GM23338 (cell line): ENCODE measurements at regions not wholly inside any gene's neighbourhood (a gene's known extent, or its start where the extent isn't known, plus 50 kb on each side); places are given as distances from the start of the nearest gene placed in this dataset. TPM values are rescaled to one million over a fixed set of nuclear protein-coding genes. Genes with fewer than 3 reads are reported as not detected.

Source experiments
- ATAC-seq: fragments of 200-7000 bp; cut with Tn5 transposase; 3 replicates; pipeline ENCODE4 v1.9.1; 2020
- DNase-seq: peaks from one replicate; pipeline ENCODE4 v3.0.0-alpha.2; 2015; ENCODE audit warnings: low spot score
- H2AFZ ChIP-seq: fragments of 200-600 bp; sonication (generic); 2 replicates; pipeline ENCODE4 v1.8.0; 2016; ENCODE audit warnings: antibody characterized with exemption, mild to moderate bottlenecking, moderate library complexity
- H3F3A ChIP-seq: fragments of 200-600 bp; sonication (generic); replicated peaks from 2 replicates; pipeline ENCODE4 v1.8.0; 2017; ENCODE audit warnings: antibody characterized with exemption, mixed run types, low read depth
- H3K27ac ChIP-seq: fragments of 200-600 bp; sonication (generic); 2 replicates; pipeline ENCODE4 v1.6.1; 2016; ENCODE audit warnings: low read depth
- H3K27me3 ChIP-seq: fragments of 200-600 bp; sonication (generic); 2 replicates; pipeline ENCODE4 v1.8.0; 2016; ENCODE audit warnings: mild to moderate bottlenecking, mixed run types, moderate library complexity; ENCODE audit not compliant: insufficient read depth
- H3K36me3 ChIP-seq: fragments of 200-600 bp; sonication (generic); 2 replicates; pipeline ENCODE4 v1.8.0; 2016; ENCODE audit warnings: mild to moderate bottlenecking; ENCODE audit not compliant: insufficient read depth
- H3K4me1 ChIP-seq: fragments of 200-600 bp; sonication (generic); 2 replicates; pipeline ENCODE4 v1.8.0; 2016; ENCODE audit warnings: mild to moderate bottlenecking, moderate library complexity; ENCODE audit not compliant: insufficient read depth
- H3K4me2 ChIP-seq: fragments of 200-600 bp; sonication (generic); 2 replicates; pipeline ENCODE4 v1.7.1; 2017; ENCODE audit warnings: mixed run types
- H3K4me3 ChIP-seq: fragments of 200-600 bp; sonication (generic); 2 replicates; pipeline ENCODE4 v1.6.1; 2016; ENCODE audit warnings: mixed run types
- H3K79me2 ChIP-seq: fragments of 200-600 bp; sonication (generic); replicated peaks from 2 replicates; pipeline ENCODE4 v1.8.0; 2017; ENCODE audit warnings: mild to moderate bottlenecking; ENCODE audit not compliant: insufficient read depth
- H3K9me2 ChIP-seq: fragments of 200-600 bp; sonication (generic); 2 replicates; pipeline ENCODE4 v1.8.0; 2017; ENCODE audit not compliant: insufficient read depth
- H4K20me1 ChIP-seq: fragments of 200-600 bp; sonication (generic); replicated peaks from 2 replicates; pipeline ENCODE4 v1.8.0; 2017; ENCODE audit warnings: mild to moderate bottlenecking; ENCODE audit not compliant: insufficient read depth
- H3K27ac Mint-ChIP-seq: 2 replicates; pipeline ENCODE4 v1.8.0; 2020; ENCODE audit warnings: inconsistent platforms, mild to moderate bottlenecking, moderate library complexity, mixed read lengths
- H3K27me3 Mint-ChIP-seq: 3 replicates; pipeline ENCODE4 v1.8.0; 2022; ENCODE audit warnings: low read depth, mild to moderate bottlenecking, moderate library complexity, mixed read lengths, inconsistent platforms; ENCODE audit not compliant: insufficient read depth, poor library complexity
- H3K36me3 Mint-ChIP-seq: 3 replicates; pipeline ENCODE4 v1.8.0; 2021; ENCODE audit warnings: low read depth, mild to moderate bottlenecking, inconsistent platforms, moderate library complexity, mixed read lengths
- H3K4me1 Mint-ChIP-seq: 3 replicates; pipeline ENCODE4 v1.8.0; 2020; ENCODE audit warnings: mild to moderate bottlenecking, inconsistent platforms, mixed read lengths
- H3K4me3 Mint-ChIP-seq: 3 replicates; pipeline ENCODE4 v1.8.0; 2021; ENCODE audit warnings: moderate library complexity, mild to moderate bottlenecking, inconsistent platforms, mixed read lengths
- H3K9me3 Mint-ChIP-seq: 3 replicates; pipeline ENCODE4 v1.8.0; 2020; ENCODE audit warnings: moderate library complexity, mild to moderate bottlenecking, inconsistent platforms, mixed read lengths
- CREB1 ChIP-seq: fragments of 250-450 bp; sonication (Bioruptor Pico); IDR thresholded peaks from 2 replicates; pipeline ENCODE4 v1.5.0; 2020; ENCODE audit warnings: low read depth, mild to moderate bottlenecking, moderate library complexity
- CTCF ChIP-seq, 2 experiments: fragments of 200-600 bp in 1 of 2; sonication (generic) in 1 of 2; conservative IDR thresholded peaks; 2 replicates each; pipeline versions ENCODE4 v1.5.1 to v1.6.1; 2016 to 2017; ENCODE audit warnings: antibody characterized with exemption in 2 of 2, low read depth in 2 of 2, mild to moderate bottlenecking in 2 of 2, moderate library complexity in 1 of 2
- EZH2 ChIP-seq: fragments of 200-600 bp; sonication (generic); IDR thresholded peaks from one replicate; pipeline ENCODE4 v1.8.0; 2017; ENCODE audit warnings: antibody characterized with exemption, mild to moderate bottlenecking, low read depth; ENCODE audit not compliant: unreplicated experiment
- POLR2AphosphoS5 ChIP-seq: IDR thresholded peaks from 2 replicates; pipeline ENCODE4 v1.6.1; 2016; ENCODE audit warnings: antibody characterized with exemption, low read depth
- STAT1 ChIP-seq: IDR thresholded peaks from one replicate; pipeline ENCODE4 v1.6.1; 2016; ENCODE audit warnings: antibody characterized with exemption; ENCODE audit not compliant: unreplicated experiment
- small RNA-seq: library from RNA; depleted of rRNA; stranded (forward); fragments of <200 nt; gene quantifications from one replicate; pipeline ENCODE3, GENCODE V24; 2014; ENCODE audit warnings: low replicate concordance

DNA sequence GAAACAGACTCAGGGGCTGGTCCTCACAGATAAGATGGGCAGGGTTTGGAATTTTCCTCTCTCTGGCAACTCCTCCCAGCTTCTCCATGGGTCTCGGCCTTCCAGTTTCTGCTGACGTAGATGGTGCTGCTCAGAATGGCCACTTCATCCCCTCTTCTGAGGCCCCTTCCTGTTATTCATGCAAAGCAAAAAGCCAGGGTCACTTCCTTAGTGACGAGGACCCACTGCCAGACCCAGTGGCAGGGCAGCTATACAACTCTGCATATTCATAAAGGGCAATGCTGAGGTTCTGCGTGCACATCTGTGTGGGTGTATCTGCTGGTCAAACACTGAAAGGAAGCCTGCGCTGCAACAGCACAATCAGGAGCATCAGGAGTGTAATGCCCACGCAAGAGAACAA is 108.8 kb downstream of the WSCD1 start:
- Mint-ChIP-seq H3K4me3 (no peak overlapping the region), H3K4me1 (no peaks in the 10 kb centered on the region; the same call in 2 of the 3 replicates), H3K27ac (no peak overlapping the region), H3K36me3 (no peaks in the 10 kb centered on the region), H3K9me3 (no peaks in the 10 kb centered on the region; the same call in 2 of the 3 replicates), H3K27me3 (peaks cover 2% of the 10 kb centered on the region)
- TF ChIP-seq POLR2AphosphoS5 (no peak), CREB1 (CRISPR knock-in tag) (no peak), STAT1 (no peak)
- no peak overlapping the region for H3K4me3 ChIP-seq
- peak overlapping the region; percentile 52; the same call in 1 of the 2 replicates for H2AFZ ChIP-seq
- no peaks in the 10 kb centered on the region for H3K79me2 ChIP-seq
- H3K27ac ChIP-seq = no peak overlapping the region
- no peaks in the 10 kb centered on the region for H3K27me3 ChIP-seq
- H3K4me2 ChIP-seq = no peak overlapping the region
- no peaks in the 10 kb centered on the region for H4K20me1 ChIP-seq
- H3K4me1 ChIP-seq = no peaks in the 10 kb centered on the region
- no peak for DNase-seq
- H3K36me3 ChIP-seq = no peaks in the 10 kb centered on the region; the same call in 1 of the 2 replicates
- ATAC-seq = no peak
- H3K9me2 ChIP-seq = peaks cover 3% of the 10 kb centered on the region; the same call in 1 of the 2 replicates
- no peaks in the 10 kb centered on the region for H3F3A ChIP-seq

DNA sequence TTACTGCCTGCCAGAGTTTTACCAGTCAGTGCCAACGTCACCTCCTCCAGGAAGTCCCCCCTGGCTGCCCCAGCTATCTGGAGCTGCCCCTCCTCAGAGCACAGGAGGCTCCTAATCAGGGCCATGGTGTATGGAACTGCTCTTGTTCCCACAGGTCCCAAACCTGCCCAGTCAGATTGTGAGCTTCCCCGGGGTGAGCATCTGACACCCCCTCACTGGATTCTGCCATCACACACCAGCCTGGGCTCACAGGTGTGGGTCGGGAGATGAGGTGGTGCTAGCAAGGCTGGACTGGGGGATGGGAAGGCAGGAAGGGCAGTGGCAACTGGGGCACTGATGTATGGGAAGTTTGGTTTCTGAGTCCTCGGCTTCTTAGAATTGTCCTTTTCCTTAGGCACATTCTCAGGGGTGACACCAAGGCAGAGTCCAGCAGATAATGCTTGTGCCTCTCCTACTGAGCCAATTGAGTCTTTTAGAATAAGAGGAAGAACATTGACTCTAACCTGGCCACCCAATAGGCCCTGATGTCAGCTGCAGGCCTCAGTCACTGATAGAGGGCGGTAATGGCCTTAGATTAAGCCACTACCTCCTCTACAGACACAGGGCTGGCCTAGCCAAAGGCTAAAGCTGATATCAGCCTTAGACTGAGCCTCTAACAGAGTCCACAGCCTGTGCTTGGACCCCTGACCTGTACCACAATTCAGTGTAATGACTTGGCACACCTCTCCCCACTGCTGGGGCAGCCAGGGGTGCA is 107.9 kb downstream of the WSCD1 start:
- Mint-ChIP-seq H3K36me3 (no peaks in the 10 kb centered on the region), H3K27ac (no peak overlapping the region), H3K27me3 (no peaks in the 10 kb centered on the region), H3K9me3 (no peaks in the 10 kb centered on the region; the same call in 2 of the 3 replicates), H3K4me3 (no peak overlapping the region), H3K4me1 (peaks cover 4% of the 10 kb centered on the region)
- Histone ChIP-seq H3K79me2 (no peaks in the 10 kb centered on the region), H3K4me3 (no peak overlapping the region), H3K27me3 (no peaks in the 10 kb centered on the region), H2AFZ (peak overlapping the region; percentile 52; the same call in 1 of the 2 replicates), H3K36me3 (no peaks in the 10 kb centered on the region), H4K20me1 (no peaks in the 10 kb centered on the region), H3K27ac (no peak overlapping the region), H3F3A (no peaks in the 10 kb centered on the region), H3K9me2 (peaks cover 3% of the 10 kb centered on the region; the same call in 1 of the 2 replicates), H3K4me2 (no peak overlapping the region), H3K4me1 (no peaks in the 10 kb centered on the region)
- DNase-seq (no peak), ATAC-seq (peak; percentile 67)
- TF ChIP-seq CTCF (conservative IDR thresholded peaks at IDR 0.05; ENCODE audit: low read depth in 2 of 2) (peak in 1 of 2 experiments; percentile 57; a peak in 2 of 4 replicates), EZH2 (no peak)

Small RNAs in the stretch of these regions (small RNA-seq; reads per million reads assigned to genes)
- gene RNU6-1264P = not detected
